ENCODE measurements at regions not wholly inside any gene's neighbourhood (a gene's known extent, or its start where the extent isn't known, plus 50 kb on each side); places are given as distances from the start of the nearest gene placed in this dataset.

GRCh38 chr2:117401582-117401981 lies 412.9 kb upstream of the DDX18 start:
- DNase-seq = no peak
- H3K4me1 ChIP-seq (ENCODE audit: insufficient read depth, low read length) = no peaks in the 10 kb centered on the region
- H3K36me3 ChIP-seq (ENCODE audit: insufficient read depth, low read length) = no peaks in the 10 kb centered on the region
- no peak overlapping the region for H3K4me2 ChIP-seq (ENCODE audit: insufficient read depth, low read length)
- no peaks in the 10 kb centered on the region for H3K79me2 ChIP-seq (ENCODE audit: insufficient read depth, low read length)
- H3K27me3 ChIP-seq (ENCODE audit: insufficient read depth, low read length, poor library complexity) = no peaks in the 10 kb centered on the region
- H2AFZ ChIP-seq (ENCODE audit: low read depth, low read length) = no peak overlapping the region
- no peaks in the 10 kb centered on the region for H4K20me1 ChIP-seq (ENCODE audit: insufficient read depth, low read length)
- no peaks in the 10 kb centered on the region for H3K9me3 ChIP-seq (ENCODE audit: insufficient read depth, low read length, severe bottlenecking)
- no peak overlapping the region for H3K27ac ChIP-seq (ENCODE audit: low read length)
- no peak overlapping the region; a peak in 1 of 4 replicates for H3K4me3 ChIP-seq (ENCODE audit: low read depth in 1 of 2, low read length in 2 of 2)
- TF ChIP-seq EZH2 (IDR thresholded peaks at IDR 0.05; ENCODE audit: borderline replicate concordance, low read depth, low read length, severe bottlenecking) (no peak), CTCF (IDR thresholded peaks at IDR 0.05; ENCODE audit: borderline replicate concordance, extremely low read depth, low read length, poor library complexity, severe bottlenecking) (no peak)
- ATAC-seq (ENCODE audit: insufficient read depth, low read depth) = no peak
- no peak overlapping the region for H3K9ac ChIP-seq (ENCODE audit: low read depth, low read length)

GRCh38 chr2:117406443-117406842 lies 408.0 kb upstream of the DDX18 start:
- Histone ChIP-seq H3K9me3 (ENCODE audit: insufficient read depth, low read length, severe bottlenecking) (no peaks in the 10 kb centered on the region), H3K4me2 (ENCODE audit: insufficient read depth, low read length) (no peak overlapping the region), H3K36me3 (ENCODE audit: insufficient read depth, low read length) (no peaks in the 10 kb centered on the region), H3K27me3 (ENCODE audit: insufficient read depth, low read length, poor library complexity) (no peaks in the 10 kb centered on the region), H3K27ac (ENCODE audit: low read length) (no peak overlapping the region), H3K79me2 (ENCODE audit: insufficient read depth, low read length) (no peaks in the 10 kb centered on the region), H3K4me1 (ENCODE audit: insufficient read depth, low read length) (no peaks in the 10 kb centered on the region), H3K9ac (ENCODE audit: low read depth, low read length) (no peak overlapping the region), H4K20me1 (ENCODE audit: insufficient read depth, low read length) (no peaks in the 10 kb centered on the region), H3K4me3 (ENCODE audit: low read depth in 1 of 2, low read length in 2 of 2) (no peak overlapping the region), H2AFZ (ENCODE audit: low read depth, low read length) (no peak overlapping the region)
- TF ChIP-seq EZH2 (IDR thresholded peaks at IDR 0.05; ENCODE audit: borderline replicate concordance, low read depth, low read length, severe bottlenecking) (no peak), CTCF (IDR thresholded peaks at IDR 0.05; ENCODE audit: borderline replicate concordance, extremely low read depth, low read length, poor library complexity, severe bottlenecking) (no peak)
- DNase-seq = no peak
- ATAC-seq (ENCODE audit: insufficient read depth, low read depth) = no peak

GRCh38 chr2:117407746-117408145 lies 406.7 kb upstream of the DDX18 start:
- no peaks in the 10 kb centered on the region for H3K79me2 ChIP-seq (ENCODE audit: insufficient read depth, low read length)

More at GRCh38 chr2:117407746-117408145, 406.7 kb upstream of the DDX18 start:
- no peaks in the 10 kb centered on the region for H3K9me3 ChIP-seq (ENCODE audit: insufficient read depth, low read length, severe bottlenecking)
- H3K4me2 ChIP-seq (ENCODE audit: insufficient read depth, low read length) = no peak overlapping the region
- no peak overlapping the region for H3K9ac ChIP-seq (ENCODE audit: low read depth, low read length)
- H2AFZ ChIP-seq (ENCODE audit: low read depth, low read length) = no peak overlapping the region
- no peaks in the 10 kb centered on the region for H4K20me1 ChIP-seq (ENCODE audit: insufficient read depth, low read length)
- TF ChIP-seq CTCF (IDR thresholded peaks at IDR 0.05; ENCODE audit: borderline replicate concordance, extremely low read depth, low read length, poor library complexity, severe bottlenecking) (no peak), EZH2 (IDR thresholded peaks at IDR 0.05; ENCODE audit: borderline replicate concordance, low read depth, low read length, severe bottlenecking) (no peak)
- H3K4me1 ChIP-seq (ENCODE audit: insufficient read depth, low read length) = no peaks in the 10 kb centered on the region
- no peak overlapping the region for H3K27ac ChIP-seq (ENCODE audit: low read length)
- DNase-seq (no peak), ATAC-seq (ENCODE audit: insufficient read depth, low read depth) (no peak)
- no peaks in the 10 kb centered on the region for H3K36me3 ChIP-seq (ENCODE audit: insufficient read depth, low read length)
- H3K27me3 ChIP-seq (ENCODE audit: insufficient read depth, low read length, poor library complexity) = no peaks in the 10 kb centered on the region
- H3K4me3 ChIP-seq (ENCODE audit: low read depth in 1 of 2, low read length in 2 of 2) = no peak overlapping the region

All from DND-41 (cell line).